A673 (cell line): ENCODE measurements at regions not wholly inside any gene's neighbourhood (a gene's known extent, or its start where the extent isn't known, plus 50 kb on each side); places are given as distances from the start of the nearest gene placed in this dataset.

Experiments
- EZH2 ChIP-seq: fragments of 200-600 bp; sonication (generic); IDR thresholded peaks from 2 replicates; pipeline ENCODE4 v1.6.1; 2017; ENCODE audit warnings: borderline replicate concordance, low read depth, mild to moderate bottlenecking, mixed read lengths, antibody characterized with exemption, low read length; ENCODE audit not compliant: poor library complexity, severe bottlenecking
- TF ChIP-seq, protein P1 (sequence below): fragments of 300-800, 200-600 bp; sonication (generic); conservative IDR thresholded peaks from 2 replicates; pipeline ENCODE4 v1.5.1; 2017; ENCODE audit warnings: low read depth, mild to moderate bottlenecking, antibody characterized with exemption, low read length, moderate library complexity, mixed read lengths

DNA sequence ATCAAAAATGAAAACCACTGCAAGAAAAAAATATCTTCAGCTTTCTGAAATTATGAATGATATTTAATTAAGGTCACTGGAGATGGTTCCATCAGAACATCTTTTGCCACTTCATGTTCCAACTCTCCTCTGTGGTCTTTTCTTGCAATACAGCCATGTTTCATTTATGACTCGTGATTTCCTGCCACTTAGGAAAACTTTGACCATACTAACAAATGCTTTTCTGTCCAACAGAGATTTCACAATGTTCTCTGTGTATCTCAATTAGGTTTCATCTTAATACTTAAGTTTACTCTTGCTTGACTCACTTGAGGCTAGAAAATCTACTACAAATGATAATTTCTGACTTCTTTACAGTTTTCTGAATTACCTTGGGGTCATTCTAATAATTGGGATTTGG, 330.9 kb downstream of the CXXC4 start:
- no peak for TF ChIP-seq EZH2
- TF ChIP-seq, protein P1, sequence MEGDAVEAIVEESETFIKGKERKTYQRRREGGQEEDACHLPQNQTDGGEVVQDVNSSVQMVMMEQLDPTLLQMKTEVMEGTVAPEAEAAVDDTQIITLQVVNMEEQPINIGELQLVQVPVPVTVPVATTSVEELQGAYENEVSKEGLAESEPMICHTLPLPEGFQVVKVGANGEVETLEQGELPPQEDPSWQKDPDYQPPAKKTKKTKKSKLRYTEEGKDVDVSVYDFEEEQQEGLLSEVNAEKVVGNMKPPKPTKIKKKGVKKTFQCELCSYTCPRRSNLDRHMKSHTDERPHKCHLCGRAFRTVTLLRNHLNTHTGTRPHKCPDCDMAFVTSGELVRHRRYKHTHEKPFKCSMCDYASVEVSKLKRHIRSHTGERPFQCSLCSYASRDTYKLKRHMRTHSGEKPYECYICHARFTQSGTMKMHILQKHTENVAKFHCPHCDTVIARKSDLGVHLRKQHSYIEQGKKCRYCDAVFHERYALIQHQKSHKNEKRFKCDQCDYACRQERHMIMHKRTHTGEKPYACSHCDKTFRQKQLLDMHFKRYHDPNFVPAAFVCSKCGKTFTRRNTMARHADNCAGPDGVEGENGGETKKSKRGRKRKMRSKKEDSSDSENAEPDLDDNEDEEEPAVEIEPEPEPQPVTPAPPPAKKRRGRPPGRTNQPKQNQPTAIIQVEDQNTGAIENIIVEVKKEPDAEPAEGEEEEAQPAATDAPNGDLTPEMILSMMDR = no peak
